HG03066 (cell line): ENCODE measurements at regions not wholly inside any gene's neighbourhood (a gene's known extent, or its start where the extent isn't known, plus 50 kb on each side); places are given as distances from the start of the nearest gene placed in this dataset.
"Not testable (repeated sequence)": the region's sequence is repeated elsewhere in the genome, so short reads cannot be mapped to it uniquely, and the experiment has no call there.

Source experiments
- ATAC-seq: cut with Tn5 transposase; IDR thresholded peaks from one replicate; pipeline ENCODE4 v1.9.1; 2021; ENCODE audit warnings: low read depth; ENCODE audit not compliant: unreplicated experiment

DNA sequence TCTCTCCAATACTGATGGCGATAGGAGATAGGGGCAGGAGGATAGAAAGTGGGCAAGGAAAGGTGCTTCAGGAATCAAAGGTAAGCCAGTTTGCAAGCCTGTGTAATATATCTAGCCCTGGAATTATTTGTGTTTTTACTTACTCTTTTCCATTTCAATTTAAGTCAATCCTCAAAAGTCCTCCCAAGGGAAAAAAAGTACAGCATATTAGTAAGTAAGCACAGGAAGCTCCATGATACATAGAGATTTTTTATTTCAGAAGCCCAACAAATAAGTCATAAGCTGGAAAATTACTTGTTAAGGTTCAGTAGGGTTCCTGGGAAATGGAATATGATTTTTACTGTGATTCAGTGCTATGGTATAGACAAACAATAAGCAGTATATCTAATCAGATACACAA lies 337.7 kb upstream of the DUSP10 start:
- no peak for ATAC-seq

DNA sequence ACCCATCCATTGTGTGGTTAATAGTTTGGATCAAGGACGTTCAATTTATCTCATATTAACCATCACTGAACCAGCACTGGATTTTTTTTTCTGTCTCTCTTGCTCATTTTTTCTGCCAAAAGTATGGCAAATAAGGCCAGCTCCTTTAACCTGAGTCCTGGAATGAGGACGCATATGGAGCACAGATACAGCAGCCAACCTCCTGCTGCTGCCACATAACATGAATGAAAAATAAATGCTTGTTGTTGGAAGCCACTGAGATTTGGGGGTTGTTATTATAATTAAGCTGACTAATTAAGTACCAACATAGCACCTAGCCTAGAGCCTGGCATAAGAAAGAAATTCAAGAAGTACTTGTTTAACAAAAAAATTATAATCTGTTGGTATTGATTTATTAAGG lies 335.3 kb upstream of the DUSP10 start:
- ATAC-seq, result no peak

DNA sequence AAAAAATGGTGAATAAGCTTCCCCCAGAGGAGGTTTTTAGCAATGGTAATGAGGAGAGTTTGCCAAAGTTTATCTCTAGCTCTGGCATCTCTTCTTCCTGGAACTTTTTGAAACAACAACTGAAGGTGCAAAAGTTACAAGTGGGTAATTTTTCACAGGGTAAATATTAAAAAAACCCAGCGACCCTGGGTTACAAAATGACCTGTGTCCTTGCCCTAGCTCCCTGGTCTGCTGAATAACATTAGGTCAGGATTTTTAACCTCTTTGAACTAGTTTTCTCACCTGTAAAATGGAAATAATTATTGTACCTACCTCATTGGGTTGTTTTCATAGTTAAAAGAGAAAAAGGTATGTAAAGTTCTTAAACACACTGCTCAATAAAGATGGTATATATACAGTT lies 332.4 kb upstream of the DUSP10 start:
- no peak for ATAC-seq

- ATAC-seq, result no peak
Observed at GRCh38 chr1:222073307-222073995, 331.6 kb upstream of the DUSP10 start.

DNA sequence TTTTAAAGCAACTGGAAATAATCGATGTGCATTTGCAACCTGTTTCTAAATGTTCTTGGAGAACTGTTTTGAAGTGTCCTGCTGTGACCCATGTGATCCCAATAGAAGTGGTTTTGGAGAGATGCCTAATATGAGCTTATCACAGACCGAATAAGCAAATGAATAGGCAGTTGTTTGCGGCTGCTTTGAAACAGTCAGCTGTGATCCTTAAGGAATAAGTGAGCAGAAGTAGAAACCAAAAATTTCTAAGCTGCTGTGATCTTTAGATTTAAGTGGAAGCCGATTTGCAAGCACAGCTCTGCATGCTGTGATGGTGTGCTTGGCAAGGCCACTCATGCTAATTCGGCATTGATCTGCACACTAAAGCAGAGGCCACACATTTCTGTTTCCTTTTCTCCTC lies 329.5 kb upstream of the DUSP10 start:
- no peak for ATAC-seq

DNA sequence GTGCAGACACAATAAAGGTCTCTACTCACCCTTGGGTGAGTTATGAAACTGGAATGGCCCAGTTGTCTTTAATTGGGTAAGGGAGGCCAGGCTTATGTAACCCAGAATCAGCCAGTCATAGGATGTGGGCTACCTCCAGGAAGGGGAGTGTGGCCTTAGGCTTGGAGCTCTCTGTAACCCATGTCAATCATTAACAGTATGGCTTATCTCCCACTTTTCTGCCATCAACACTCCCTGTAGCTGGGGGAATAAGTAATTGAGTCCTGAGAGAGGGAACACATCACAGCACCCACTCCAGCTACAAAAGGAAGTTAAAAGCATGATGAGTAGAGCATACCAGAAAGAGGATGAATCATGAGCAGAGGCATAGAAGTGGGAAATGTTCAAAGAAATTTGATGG lies 327.0 kb upstream of the DUSP10 start:
- ATAC-seq, result no peak

DNA sequence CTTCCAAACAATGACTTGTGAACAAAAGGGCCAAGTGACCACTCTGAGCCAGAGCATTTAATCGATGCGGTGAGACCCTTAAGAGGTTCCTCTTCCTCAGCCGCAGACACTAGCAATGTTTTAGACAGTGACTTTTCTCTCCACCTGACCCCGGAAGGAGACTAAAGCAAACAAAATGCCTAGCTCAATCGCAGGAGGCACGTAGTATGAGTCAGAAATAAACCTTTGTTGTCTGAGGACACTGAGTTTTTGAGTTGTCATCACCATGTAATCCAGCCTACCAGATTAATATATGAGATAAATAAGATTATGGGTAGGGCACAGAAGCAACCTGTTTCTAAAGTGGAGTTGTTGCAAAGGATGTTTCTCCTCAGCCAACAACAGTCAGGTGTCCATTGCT lies 326.2 kb upstream of the DUSP10 start:
- no peak for ATAC-seq

GRCh38 chr1:222066539-222066938 lies 324.6 kb upstream of the DUSP10 start:
- no peak for ATAC-seq

DNA sequence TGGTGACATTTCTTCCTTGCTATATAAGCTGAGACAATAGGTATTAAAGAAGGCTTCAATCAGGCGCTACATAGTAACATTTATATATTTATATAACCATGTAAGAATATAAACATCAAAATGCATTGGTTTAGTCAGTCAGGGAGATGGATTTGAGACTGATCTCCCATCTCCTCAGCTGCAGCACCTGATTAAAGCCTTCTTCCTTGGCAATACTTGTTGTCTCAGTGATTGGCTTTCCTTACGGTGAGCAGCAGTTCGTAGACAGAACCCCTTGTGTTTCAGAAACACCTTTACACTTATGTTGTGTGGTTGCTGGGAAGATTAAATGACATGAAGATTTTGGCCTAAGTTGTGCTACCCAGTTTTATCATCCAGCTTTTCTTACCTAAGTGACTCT lies 323.3 kb upstream of the DUSP10 start:
- ATAC-seq, result no peak

DNA sequence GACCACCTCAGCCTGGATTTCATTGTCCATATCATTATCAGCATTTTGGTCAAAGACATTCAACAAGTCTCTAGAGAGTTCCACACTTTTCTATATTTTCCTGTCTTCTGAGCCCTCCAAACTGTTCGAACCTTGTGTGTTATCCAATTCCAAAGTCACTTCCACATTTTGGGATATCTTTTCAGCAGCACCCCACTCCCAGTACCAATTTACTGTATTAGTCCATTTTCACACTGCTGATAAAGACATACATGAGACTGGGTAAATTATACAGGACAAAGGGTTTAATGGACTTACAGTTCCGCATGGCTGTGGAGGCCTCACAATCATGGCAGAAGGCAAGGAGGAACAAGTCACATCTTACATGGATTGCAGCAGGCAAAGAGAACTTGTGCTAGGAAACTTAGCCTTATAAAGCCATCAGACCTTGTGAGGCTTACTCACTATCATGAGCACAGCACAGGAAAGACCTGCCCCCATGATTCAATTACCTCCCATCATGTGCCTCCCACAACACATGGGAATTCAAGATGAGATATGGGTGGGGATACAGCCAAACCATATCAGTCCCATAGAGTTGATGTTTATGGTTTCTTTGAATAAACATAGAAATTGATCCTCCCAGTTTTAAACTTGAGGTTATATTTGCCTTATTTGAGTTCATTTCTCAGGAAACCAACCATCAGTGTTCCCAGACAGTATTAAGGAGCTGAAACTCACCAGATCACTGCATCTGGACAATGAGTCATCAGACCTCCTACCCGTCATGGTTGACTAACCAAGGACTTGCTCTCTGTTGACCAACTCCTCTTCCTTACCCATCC lies 322.7 kb upstream of the DUSP10 start:
- no peak for ATAC-seq

DNA sequence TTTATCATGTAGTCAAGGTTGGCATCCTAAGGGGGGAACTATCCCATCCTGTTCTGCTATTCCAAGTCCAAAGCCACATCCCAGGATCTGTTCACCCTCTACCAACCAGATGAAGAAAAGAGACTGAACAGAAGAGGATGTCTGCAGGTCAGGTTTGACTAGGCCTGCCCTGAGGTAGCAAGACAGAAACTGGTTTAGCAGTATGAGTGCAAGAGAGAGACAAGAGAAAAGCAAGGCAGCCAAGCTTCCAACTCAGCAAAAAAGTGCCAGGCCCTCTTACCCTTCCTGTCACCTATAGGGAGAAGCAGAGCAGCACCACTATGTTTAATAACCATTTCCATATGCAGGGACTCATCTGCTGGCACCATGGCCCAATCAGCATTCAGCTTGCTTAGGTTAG lies 320.8 kb upstream of the DUSP10 start:
- no peak for ATAC-seq

GRCh38 chr1:222061711-222062359 lies 319.9 kb upstream of the DUSP10 start:
- no peak for ATAC-seq

- ATAC-seq, result no peak
Observed at GRCh38 chr1:222060210-222060916, 318.5 kb upstream of the DUSP10 start.

GRCh38 chr1:222058249-222058648 lies 316.4 kb upstream of the DUSP10 start:
- ATAC-seq, result no peak

- ATAC-seq, result no peak
Observed at GRCh38 chr1:222057162-222057561, 315.3 kb upstream of the DUSP10 start.

GRCh38 chr1:222054416-222054815 lies 312.5 kb upstream of the DUSP10 start:
- ATAC-seq, result no peak

- no peak for ATAC-seq
Observed at GRCh38 chr1:222053790-222054294, 312.0 kb upstream of the DUSP10 start.

DNA sequence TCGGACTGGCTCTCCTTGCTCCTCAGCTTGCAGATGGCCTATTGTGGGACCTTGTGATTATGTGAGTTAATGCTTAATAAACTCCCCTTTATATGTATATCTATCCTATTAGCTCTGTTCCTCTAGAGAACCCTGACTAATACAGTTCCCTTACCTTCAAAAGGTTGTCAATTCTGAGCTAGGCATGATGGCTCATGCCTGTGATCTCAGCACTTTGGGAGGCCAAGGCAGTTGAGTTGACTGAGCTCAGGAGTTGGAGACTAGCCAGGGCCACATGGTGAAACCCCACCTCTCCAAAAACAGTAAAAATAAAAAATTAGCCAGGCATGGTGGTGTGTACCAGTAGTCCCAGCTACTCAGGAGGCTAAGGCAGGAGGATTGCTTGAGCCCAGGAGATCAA lies 309.4 kb upstream of the DUSP10 start:
- not testable (repeated sequence) for ATAC-seq

DNA sequence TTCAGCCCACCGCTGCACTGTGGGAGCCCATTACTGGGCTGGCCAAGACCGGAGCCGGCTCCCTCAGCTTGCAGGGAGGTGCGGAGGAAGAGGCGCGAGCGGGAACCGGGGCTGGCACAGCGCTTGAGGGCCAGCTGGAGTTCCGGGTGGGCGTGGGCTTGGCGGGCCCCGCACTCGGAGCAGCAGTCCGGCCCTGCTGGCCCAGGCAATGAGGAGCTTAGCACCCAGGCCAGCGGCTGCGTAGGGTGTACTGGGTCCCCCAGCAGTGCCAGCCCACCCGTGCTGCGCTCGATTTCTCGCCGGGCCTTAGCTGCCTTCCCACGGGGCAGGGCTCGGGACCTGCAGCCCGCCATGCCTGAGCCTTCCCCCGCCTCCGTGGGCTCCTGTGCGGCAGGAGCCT lies 307.8 kb upstream of the DUSP10 start:
- not testable (repeated sequence) for ATAC-seq

GRCh38 chr1:222049176-222049575 lies 307.3 kb upstream of the DUSP10 start:
- ATAC-seq, result no peak

DNA sequence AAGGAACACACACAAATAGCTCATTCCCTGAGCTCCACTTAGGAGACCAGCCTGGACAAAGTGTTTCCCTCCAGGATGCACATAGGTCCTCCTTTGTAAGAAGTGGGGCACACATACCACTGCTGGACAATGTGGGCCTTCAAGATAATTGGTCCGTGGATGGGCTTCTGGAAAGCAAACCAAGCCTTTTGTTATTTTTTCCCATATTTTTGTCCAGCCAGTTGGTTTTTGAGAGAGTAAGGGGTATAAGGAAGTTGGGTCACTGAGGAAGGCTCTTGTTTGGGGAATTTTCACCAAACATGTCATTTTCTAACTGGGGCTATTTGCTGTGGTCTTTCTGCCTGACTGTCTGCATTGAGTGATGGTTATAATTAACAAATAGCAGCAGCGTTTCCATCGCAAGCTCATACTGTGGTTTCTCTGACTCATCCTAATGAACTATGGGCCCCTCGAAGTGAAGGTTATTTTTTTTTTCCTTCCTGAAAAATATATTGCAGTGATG lies 306.3 kb upstream of the DUSP10 start:
- no peak for ATAC-seq
